ENCODE measurements at regions not wholly inside any gene's neighbourhood (a gene's known extent, or its start where the extent isn't known, plus 50 kb on each side); places are given as distances from the start of the nearest gene placed in this dataset.

DNA sequence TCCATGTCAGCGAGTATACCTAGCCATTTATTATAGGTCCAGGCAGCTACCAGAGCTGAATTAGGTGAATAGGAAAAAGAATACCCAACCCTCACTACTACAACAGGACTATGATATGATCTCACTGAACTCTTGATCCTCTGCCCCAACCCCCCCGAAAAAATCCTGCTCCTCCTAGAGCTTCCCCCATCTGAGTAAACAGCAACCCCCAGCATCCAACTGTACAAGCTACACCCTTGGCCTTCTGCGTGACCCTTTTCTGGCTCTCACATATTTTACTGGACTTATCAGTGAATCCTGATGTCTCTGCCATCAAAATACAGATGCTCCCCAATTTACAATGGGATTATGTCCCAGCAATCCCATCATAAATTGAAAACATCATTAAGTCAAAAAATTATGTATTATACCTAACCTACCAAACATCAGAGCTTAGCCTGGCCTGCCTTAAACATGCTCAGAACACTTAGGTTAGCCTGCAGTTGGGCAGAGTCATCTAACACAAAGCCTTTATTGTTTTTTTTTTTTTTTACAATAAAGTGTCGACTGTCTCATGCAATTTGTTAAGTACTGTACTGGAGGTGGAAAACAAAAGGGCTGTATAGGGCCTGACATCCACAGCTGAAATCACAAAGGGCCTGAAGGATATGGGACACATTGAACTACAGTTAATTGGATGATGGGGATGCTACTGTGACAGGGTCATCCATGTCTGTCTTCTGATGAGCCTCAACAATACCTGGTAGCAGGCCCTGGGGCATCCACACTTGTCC lies 128.9 kb upstream of the ERCC6L2 start:
- TF ChIP-seq, protein P1, sequence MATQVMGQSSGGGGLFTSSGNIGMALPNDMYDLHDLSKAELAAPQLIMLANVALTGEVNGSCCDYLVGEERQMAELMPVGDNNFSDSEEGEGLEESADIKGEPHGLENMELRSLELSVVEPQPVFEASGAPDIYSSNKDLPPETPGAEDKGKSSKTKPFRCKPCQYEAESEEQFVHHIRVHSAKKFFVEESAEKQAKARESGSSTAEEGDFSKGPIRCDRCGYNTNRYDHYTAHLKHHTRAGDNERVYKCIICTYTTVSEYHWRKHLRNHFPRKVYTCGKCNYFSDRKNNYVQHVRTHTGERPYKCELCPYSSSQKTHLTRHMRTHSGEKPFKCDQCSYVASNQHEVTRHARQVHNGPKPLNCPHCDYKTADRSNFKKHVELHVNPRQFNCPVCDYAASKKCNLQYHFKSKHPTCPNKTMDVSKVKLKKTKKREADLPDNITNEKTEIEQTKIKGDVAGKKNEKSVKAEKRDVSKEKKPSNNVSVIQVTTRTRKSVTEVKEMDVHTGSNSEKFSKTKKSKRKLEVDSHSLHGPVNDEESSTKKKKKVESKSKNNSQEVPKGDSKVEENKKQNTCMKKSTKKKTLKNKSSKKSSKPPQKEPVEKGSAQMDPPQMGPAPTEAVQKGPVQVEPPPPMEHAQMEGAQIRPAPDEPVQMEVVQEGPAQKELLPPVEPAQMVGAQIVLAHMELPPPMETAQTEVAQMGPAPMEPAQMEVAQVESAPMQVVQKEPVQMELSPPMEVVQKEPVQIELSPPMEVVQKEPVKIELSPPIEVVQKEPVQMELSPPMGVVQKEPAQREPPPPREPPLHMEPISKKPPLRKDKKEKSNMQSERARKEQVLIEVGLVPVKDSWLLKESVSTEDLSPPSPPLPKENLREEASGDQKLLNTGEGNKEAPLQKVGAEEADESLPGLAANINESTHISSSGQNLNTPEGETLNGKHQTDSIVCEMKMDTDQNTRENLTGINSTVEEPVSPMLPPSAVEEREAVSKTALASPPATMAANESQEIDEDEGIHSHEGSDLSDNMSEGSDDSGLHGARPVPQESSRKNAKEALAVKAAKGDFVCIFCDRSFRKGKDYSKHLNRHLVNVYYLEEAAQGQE (IDR thresholded peaks at IDR 0.05; ENCODE audit: insufficient read depth in 1 of 2, low read depth in 2 of 2, low read length in 2 of 2): no peak
- TF ChIP-seq TAF1 (IDR thresholded peaks at IDR 0.05; ENCODE audit: borderline replicate concordance, insufficient read depth, low read length): no peak

All from PFSK-1 (cell line).